H9 (cell line): ENCODE measurements at regions not wholly inside any gene's neighbourhood (a gene's known extent, or its start where the extent isn't known, plus 50 kb on each side); places are given as distances from the start of the nearest gene placed in this dataset.

Experiments
- DNase-seq: peaks from one replicate; pipeline ENCODE4 v3.0.0-alpha.2; 2017
- H2AFZ ChIP-seq: one replicate; pipeline ENCODE4 v1.6.1; 2013; ENCODE audit warnings: mild to moderate bottlenecking, low read length, control low read depth, moderate library complexity
- H2AK5ac ChIP-seq: 2 replicates; pipeline ENCODE4 v1.6.1; 2013; ENCODE audit warnings: low read length, control low read depth, mixed read lengths; ENCODE audit not compliant: insufficient read length
- H2BK120ac ChIP-seq: one replicate; pipeline ENCODE4 v1.6.1; 2013; ENCODE audit warnings: low read depth, mild to moderate bottlenecking, low read length, control low read depth, inconsistent platforms; ENCODE audit not compliant: poor library complexity, severe bottlenecking
- H2BK12ac ChIP-seq: 2 replicates; pipeline ENCODE4 v1.6.1; 2013; ENCODE audit warnings: low read length, control low read depth, mixed read lengths, low read depth; ENCODE audit not compliant: insufficient read length
- H2BK15ac ChIP-seq: 2 replicates; pipeline ENCODE4 v1.6.1; 2013; ENCODE audit warnings: low read depth, low read length, control low read depth
- H2BK20ac ChIP-seq: one replicate; pipeline ENCODE4 v1.6.1; 2013; ENCODE audit warnings: low read depth, mild to moderate bottlenecking, low read length, control low read depth, inconsistent platforms; ENCODE audit not compliant: poor library complexity, severe bottlenecking
- H2BK5ac ChIP-seq: 2 replicates; pipeline ENCODE4 v1.6.1; 2013; ENCODE audit warnings: low read length, control low read depth, mixed read lengths; ENCODE audit not compliant: insufficient read length
- H3K14ac ChIP-seq: 2 replicates; pipeline ENCODE4 v1.6.1; 2013; ENCODE audit warnings: low read length, control low read depth; ENCODE audit not compliant: insufficient read depth
- H3K18ac ChIP-seq: 2 replicates; pipeline ENCODE4 v1.6.1; 2013; ENCODE audit warnings: low read depth, mild to moderate bottlenecking, mixed read lengths, low read length, control low read depth; ENCODE audit not compliant: insufficient read length
- H3K23ac ChIP-seq: 2 replicates; pipeline ENCODE4 v1.6.1; 2013; ENCODE audit warnings: low read length, control low read depth, mixed read lengths, low read depth; ENCODE audit not compliant: insufficient read length
- H3K23me2 ChIP-seq: 2 replicates; pipeline ENCODE4 v1.6.1; 2013; ENCODE audit warnings: low read depth, mild to moderate bottlenecking, mixed read lengths, low read length, control low read depth; ENCODE audit not compliant: insufficient read length, poor library complexity, severe bottlenecking
- H3K27ac ChIP-seq: 2 replicates; pipeline ENCODE4 v1.5.1; 2013; ENCODE audit warnings: low read length, control low read depth, mixed read lengths, low read depth; ENCODE audit not compliant: insufficient read length
- H3K27me3 ChIP-seq: 2 replicates; pipeline ENCODE4 v1.6.1; 2013; ENCODE audit warnings: low read length, control low read depth, inconsistent platforms; ENCODE audit not compliant: insufficient read depth
- H3K4ac ChIP-seq: 2 replicates; pipeline ENCODE4 v1.6.1; 2013; ENCODE audit warnings: low read depth, mild to moderate bottlenecking, control low read depth, inconsistent platforms, low read length, moderate library complexity
- H3K4me1 ChIP-seq: 2 replicates; pipeline ENCODE4 v1.6.1; 2013; ENCODE audit warnings: low read length, control low read depth, inconsistent platforms; ENCODE audit not compliant: insufficient read depth
- H3K4me2 ChIP-seq: 2 replicates; pipeline ENCODE4 v1.6.1; 2013; ENCODE audit warnings: low read length, control low read depth, mixed read lengths; ENCODE audit not compliant: insufficient read length, insufficient read depth
- H3K56ac ChIP-seq: 2 replicates; pipeline ENCODE4 v1.6.1; 2013; ENCODE audit warnings: low read depth, mild to moderate bottlenecking, mixed read lengths, low read length, control low read depth; ENCODE audit not compliant: insufficient read length
- H3K79me1 ChIP-seq: 2 replicates; pipeline ENCODE4 v1.6.1; 2013; ENCODE audit warnings: low read depth, mild to moderate bottlenecking, moderate library complexity, low read length, control low read depth, inconsistent platforms; ENCODE audit not compliant: insufficient read depth, poor library complexity, severe bottlenecking
- H3K79me2 ChIP-seq: 2 replicates; pipeline ENCODE4 v1.6.1; 2013; ENCODE audit warnings: low read length, control low read depth, inconsistent platforms; ENCODE audit not compliant: insufficient read depth
- H3K9ac ChIP-seq: 2 replicates; pipeline ENCODE4 v1.6.1; 2013; ENCODE audit warnings: low read length, control low read depth, mixed read lengths; ENCODE audit not compliant: insufficient read length; ENCODE audit errors: extremely low read depth
- H3K9me3 ChIP-seq: one replicate; pipeline ENCODE4 v1.6.1; 2013; ENCODE audit warnings: low read depth, low read length, inconsistent platforms; ENCODE audit not compliant: control insufficient read depth
- H3T11ph ChIP-seq: one replicate; pipeline ENCODE4 v1.6.1; 2013; ENCODE audit warnings: mild to moderate bottlenecking, low read length, control low read depth, inconsistent platforms
- H4K20me1 ChIP-seq: one replicate; pipeline ENCODE4 v1.6.1; 2013; ENCODE audit not compliant: control insufficient read depth, insufficient read length, insufficient read depth
- H4K5ac ChIP-seq: 2 replicates; pipeline ENCODE4 v1.6.1; 2013; ENCODE audit warnings: low read depth, mild to moderate bottlenecking, mixed read lengths, low read length, control low read depth; ENCODE audit not compliant: insufficient read length
- H4K8ac ChIP-seq: replicated peaks from 2 replicates; pipeline ENCODE4 v1.6.1; 2013; ENCODE audit warnings: low read length, control low read depth, mixed read lengths, low read depth; ENCODE audit not compliant: insufficient read length
- H4K91ac ChIP-seq: 2 replicates; pipeline ENCODE4 v1.6.1; 2013; ENCODE audit warnings: low read depth, mild to moderate bottlenecking, moderate library complexity, mixed read lengths, low read length, control low read depth; ENCODE audit not compliant: insufficient read length
- H3K27ac Mint-ChIP-seq, 3 experiments: 2 replicates in 2 of 3; 3 replicates in 1 of 3; pipeline ENCODE4 v1.8.0; 2020 to 2021; ENCODE audit warnings: mixed read lengths in 3 of 3, mild to moderate bottlenecking in 1 of 3, moderate library complexity in 1 of 3
- H3K27me3 Mint-ChIP-seq: 2 replicates; pipeline ENCODE4 v1.8.0; 2021; ENCODE audit warnings: low read depth, mild to moderate bottlenecking, moderate library complexity, mixed read lengths
- H3K36me3 Mint-ChIP-seq, 3 experiments: 2 replicates in 2 of 3; 3 replicates in 1 of 3; pipeline ENCODE4 v1.8.0; 2020 to 2021; ENCODE audit warnings: low read depth in 3 of 3, mixed read lengths in 3 of 3; ENCODE audit not compliant: insufficient read depth in 1 of 3
- H3K4me1 Mint-ChIP-seq, 2 experiments: 2 replicates each; pipeline ENCODE4 v1.8.0; 2020; ENCODE audit warnings: mixed read lengths in 2 of 2
- H3K4me3 Mint-ChIP-seq, 2 experiments: 2 replicates in 1 of 2; 3 replicates in 1 of 2; pipeline ENCODE4 v1.8.0; 2020 to 2021; ENCODE audit warnings: mild to moderate bottlenecking in 2 of 2, mixed read lengths in 2 of 2, moderate library complexity in 1 of 2
- H3K9me3 Mint-ChIP-seq, 2 experiments: 2 replicates in 1 of 2; 3 replicates in 1 of 2; pipeline ENCODE4 v1.8.0; 2020; ENCODE audit warnings: mild to moderate bottlenecking in 2 of 2, mixed read lengths in 2 of 2, moderate library complexity in 1 of 2
- WGBS: extraction: QIAGEN DNeasy Blood & Tissue Kit; methylation state at CpG from one replicate; pipeline ENCODE4 v1.1.7; 2013; ENCODE audit warnings: missing lambda C conversion rate, low lambda C conversion rate, mixed read lengths; ENCODE audit not compliant: insufficient read length; ENCODE audit errors: extremely low coverage; 5-methylcytosine and 5-hydroxymethylcytosine counted together
- TF ChIP-seq, protein P1 (sequence below): fragments of 200-600 bp; sonication (generic); conservative IDR thresholded peaks from 3 replicates; pipeline ENCODE4 v1.8.0; 2021; ENCODE audit warnings: antibody characterized with exemption, mild to moderate bottlenecking

DNA sequence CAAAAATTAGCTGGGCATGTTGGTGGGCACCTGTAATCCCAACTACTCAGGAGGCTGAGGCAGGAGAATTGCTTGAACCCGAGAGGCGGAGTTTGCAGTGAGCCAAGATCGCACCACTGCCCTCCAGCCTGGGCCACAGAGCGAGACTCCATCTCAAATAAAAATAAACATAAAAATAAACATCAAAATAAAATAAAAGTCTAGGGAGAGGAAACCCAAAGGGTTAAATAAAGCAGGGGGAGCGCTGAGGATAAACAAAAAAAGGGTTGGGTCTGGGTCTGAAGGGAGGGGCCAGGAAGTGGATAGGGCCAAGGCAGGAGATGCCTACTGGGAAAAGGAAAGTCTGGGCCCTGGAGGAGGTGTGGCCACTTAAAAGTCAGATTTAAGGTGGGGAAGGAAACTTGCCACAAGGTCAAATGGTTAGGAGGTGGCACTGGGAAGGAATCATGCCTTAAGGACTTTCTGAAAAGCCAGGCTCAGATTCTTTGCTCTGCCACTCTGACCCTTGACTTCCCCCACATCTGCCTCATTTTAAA is 150.0 kb downstream of the ADSS2 start:
- Mint-ChIP-seq H3K4me3 (no peak overlapping the region), H3K4me1 (peaks cover 5 to 17% of the 10 kb centered on the region in 2 experiments), H3K9me3 (peaks cover 6% of the 10 kb centered on the region in 2 experiments; a peak in 4 of 5 replicates), H3K27me3 (peaks cover 4% of the 10 kb centered on the region), H3K27ac (no peak overlapping the region), H3K36me3 (peaks cover 0 to 5% (median 3%) of the 10 kb centered on the region in 3 experiments; a peak in 5 of 7 replicates)
- Histone ChIP-seq H3T11ph (no peak overlapping the region), H4K91ac (no peak overlapping the region), H3K23ac (no peak overlapping the region), H3K18ac (no peak overlapping the region), H3K23me2 (no peaks in the 10 kb centered on the region), H3K27me3 (no peaks in the 10 kb centered on the region), H2BK120ac (no peak overlapping the region), H2BK5ac (no peak overlapping the region), H2BK20ac (no peak overlapping the region), H3K9me3 (peaks cover 10% of the 10 kb centered on the region), H2BK12ac (no peak overlapping the region), H2BK15ac (no peak overlapping the region), H2AFZ (no peak overlapping the region), H3K4me1 (no peaks in the 10 kb centered on the region), H3K9ac (no peak overlapping the region), H3K27ac (no peak overlapping the region), H3K4me2 (no peak overlapping the region), H3K56ac (no peak overlapping the region), H4K5ac (no peak overlapping the region), H4K20me1 (no peaks in the 10 kb centered on the region), H3K14ac (no peak overlapping the region), H3K79me1 (no peaks in the 10 kb centered on the region), H3K4ac (no peak overlapping the region), H4K8ac (no peak overlapping the region), H3K79me2 (no peaks in the 10 kb centered on the region), H2AK5ac (no peak overlapping the region)
- no CpG with 5 or more reads among the region's 5 CpGs for WGBS
- TF ChIP-seq, protein P1, sequence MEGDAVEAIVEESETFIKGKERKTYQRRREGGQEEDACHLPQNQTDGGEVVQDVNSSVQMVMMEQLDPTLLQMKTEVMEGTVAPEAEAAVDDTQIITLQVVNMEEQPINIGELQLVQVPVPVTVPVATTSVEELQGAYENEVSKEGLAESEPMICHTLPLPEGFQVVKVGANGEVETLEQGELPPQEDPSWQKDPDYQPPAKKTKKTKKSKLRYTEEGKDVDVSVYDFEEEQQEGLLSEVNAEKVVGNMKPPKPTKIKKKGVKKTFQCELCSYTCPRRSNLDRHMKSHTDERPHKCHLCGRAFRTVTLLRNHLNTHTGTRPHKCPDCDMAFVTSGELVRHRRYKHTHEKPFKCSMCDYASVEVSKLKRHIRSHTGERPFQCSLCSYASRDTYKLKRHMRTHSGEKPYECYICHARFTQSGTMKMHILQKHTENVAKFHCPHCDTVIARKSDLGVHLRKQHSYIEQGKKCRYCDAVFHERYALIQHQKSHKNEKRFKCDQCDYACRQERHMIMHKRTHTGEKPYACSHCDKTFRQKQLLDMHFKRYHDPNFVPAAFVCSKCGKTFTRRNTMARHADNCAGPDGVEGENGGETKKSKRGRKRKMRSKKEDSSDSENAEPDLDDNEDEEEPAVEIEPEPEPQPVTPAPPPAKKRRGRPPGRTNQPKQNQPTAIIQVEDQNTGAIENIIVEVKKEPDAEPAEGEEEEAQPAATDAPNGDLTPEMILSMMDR: no peak
- no peak for DNase-seq
